Right ventricle myocardium superior (tissue), 1 donor: ENCODE measurements at regions not wholly inside any gene's neighbourhood (a gene's known extent, or its start where the extent isn't known, plus 50 kb on each side); places are given as distances from the start of the nearest gene placed in this dataset.

Experiments used
- ATAC-seq: fragments of 200-7000 bp; cut with Tn5 transposase; one replicate; pipeline ENCODE4 v1.9.1; 2020; ENCODE audit warnings: mild to moderate bottlenecking; ENCODE audit not compliant: poor library complexity
- DNase-seq: peaks from one replicate; pipeline ENCODE4 v3.0.0-alpha.2; 2020
- intact Hi-C: fragments of 100-400 bp; cut with DNase I; formaldehyde crosslinking; loops from one replicate; pipeline ENCODE4 v1.11.2; 2022
- donor health status: DM: no; HTN: yes; CAD: no; lungs with severe emphysema.

DNA sequence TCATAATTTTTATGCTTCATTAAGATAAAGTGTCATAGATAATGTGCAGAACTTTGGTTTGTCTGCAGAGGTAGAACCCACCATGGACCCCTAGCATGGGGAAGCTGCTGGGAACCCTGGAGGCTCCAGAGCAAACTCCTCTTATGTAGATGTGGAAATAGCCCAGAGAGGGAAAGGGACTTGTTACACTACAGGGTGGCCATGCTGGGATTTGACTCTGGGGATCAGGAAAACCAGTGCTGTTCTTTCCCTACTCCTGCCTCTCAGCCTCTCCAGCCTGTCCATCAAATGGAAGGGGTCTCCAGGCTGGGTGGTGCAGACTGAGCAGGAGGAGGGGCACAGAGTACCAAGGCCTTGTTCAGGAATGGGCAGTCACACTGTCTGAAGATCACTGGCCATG lies 54.2 kb downstream of the MSX1 start:
- no peak for DNase-seq
- intact Hi-C loops: no loop called here

GRCh38 chr4:4914059-4914820 lies 54.8 kb downstream of the MSX1 start:
- intact Hi-C loops: no loop called here
- peak; percentile 62 for ATAC-seq
- DNase-seq: no peak

More for the DNA sequence above, 54.2 kb downstream of the MSX1 start:
- ATAC-seq: peak; percentile 32

GRCh38 chr4:4914965-4915845 lies 55.7 kb downstream of the MSX1 start:
- ATAC-seq: no peak
- DNase-seq: no peak
- intact Hi-C loops: no loop called here

GRCh38 chr4:4918067-4918466 lies 58.6 kb downstream of the MSX1 start:
- no peak for DNase-seq
- intact Hi-C loops: no loop called here
- no peak for ATAC-seq

- DNase-seq (peak; percentile 61), ATAC-seq (no peak)
- intact Hi-C loops: no loop called here
Observed at GRCh38 chr4:4919927-4920326, 60.5 kb downstream of the MSX1 start.

DNA sequence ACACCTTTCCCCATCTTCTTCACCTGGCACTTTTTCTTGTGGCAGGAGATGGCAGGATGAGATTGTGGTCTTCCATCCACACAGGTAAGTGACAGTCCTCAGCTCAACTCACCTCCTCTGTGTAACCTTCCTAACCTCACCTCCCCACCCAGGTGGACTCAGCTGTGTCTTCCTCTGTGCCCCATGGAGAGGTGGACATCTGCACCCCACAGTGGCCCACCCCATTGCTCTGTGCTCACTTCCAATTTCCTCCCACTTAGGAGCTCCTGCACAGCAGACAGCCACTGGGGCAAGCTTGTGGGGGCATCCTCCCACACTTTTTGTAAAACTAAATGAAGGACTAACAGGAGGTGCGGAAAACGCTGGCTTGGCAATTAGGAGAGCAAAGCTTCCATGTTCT lies 61.6 kb downstream of the MSX1 start:
- DNase-seq (no peak), ATAC-seq (no peak)
- intact Hi-C loops: no loop called here

DNA sequence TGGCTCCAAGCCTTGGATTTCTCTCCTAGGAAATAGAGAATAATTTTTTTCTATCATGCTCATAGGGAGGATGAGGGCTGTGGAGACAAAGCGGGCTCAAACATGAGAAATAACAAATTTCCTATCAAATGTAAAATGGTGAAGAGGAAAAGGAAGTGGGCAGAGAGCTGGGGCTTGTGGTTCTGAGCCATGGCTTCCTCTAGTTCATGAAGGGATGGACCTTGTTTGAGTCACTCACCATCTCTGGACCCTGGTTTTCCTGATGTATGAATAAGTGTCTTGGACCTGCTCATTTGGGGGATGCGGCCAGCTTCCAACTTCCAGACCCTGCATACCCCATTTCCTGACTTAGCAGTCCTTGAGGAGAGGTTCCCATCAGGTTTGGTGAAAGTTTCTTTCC lies 63.0 kb downstream of the MSX1 start:
- ATAC-seq (no peak), DNase-seq (no peak)
- intact Hi-C loops: no loop called here

GRCh38 chr4:4923201-4923600 lies 63.7 kb downstream of the MSX1 start:
- ATAC-seq (no peak), DNase-seq (no peak)
- intact Hi-C loops: no loop called here

DNA sequence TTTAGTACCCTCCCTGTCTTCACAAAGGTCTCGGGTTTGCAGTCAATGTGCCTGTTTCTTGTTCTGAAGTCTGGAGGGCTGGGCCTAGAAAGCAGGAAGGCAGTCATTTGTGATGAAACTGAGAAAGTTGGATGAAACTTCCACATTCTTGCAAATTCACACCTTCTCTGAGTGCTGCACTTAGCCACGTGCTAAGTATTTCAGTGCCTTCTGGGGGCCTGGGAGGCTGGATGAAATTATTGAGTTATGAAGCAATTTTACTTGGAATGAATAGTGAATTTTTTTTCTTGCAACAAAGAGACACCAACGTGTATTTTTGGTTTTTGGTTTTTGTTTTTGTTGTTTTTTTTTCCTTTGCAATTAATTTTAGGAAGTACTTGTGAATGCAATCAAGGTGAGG lies 71.2 kb downstream of the MSX1 start:
- DNase-seq: no peak
- no peak for ATAC-seq
- intact Hi-C loops: no loop called here

- ATAC-seq (no peak), DNase-seq (no peak)
- intact Hi-C loops: no loop called here
Observed at GRCh38 chr4:4935974-4936373, 76.5 kb downstream of the MSX1 start.

DNA sequence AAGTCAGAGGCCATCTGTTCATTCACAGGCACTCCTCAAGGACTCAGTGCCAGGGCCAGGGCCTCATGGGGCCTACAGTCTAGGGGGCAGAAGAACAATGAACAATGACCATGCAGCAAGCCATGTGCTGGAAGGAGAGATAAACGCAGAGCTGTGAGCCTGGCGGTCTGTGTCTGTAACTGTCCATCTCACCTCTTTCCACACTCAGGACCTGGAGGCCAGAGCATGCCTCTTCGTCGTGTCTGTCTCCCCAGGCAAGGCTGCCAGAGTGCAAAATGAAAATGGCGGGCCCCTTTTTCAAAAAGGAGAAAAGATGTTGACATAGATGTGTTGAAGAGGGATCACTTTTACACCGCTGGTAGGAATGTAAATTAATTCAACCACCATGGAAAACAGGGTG lies 78.5 kb downstream of the MSX1 start:
- no peak for DNase-seq
- no peak for ATAC-seq
- intact Hi-C loops: no loop called here

DNA sequence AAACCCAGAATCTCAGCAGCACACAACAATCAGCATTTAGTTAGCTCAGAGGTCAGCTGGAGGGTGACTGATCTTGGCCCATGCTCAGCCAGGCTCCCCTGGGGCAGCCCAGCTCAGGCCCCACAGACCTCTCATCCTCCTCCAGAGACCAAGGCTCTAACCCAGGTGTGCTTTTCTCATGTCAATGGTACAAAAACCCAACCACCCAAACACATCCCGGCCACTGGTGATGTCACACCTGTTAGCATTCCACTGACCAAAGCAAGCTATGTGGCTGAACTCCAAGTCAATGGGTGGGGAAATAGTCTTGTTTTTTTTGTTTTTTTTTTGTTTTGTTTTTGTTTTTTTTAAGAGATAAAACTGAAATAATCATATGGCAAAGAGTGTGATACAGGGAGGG lies 77.5 kb downstream of the CYTL1 start:
- intact Hi-C loops: no loop called here
- DNase-seq: no peak
- no peak for ATAC-seq

GRCh38 chr4:4942658-4943057 lies 76.6 kb downstream of the CYTL1 start:
- ATAC-seq (no peak), DNase-seq (no peak)
- intact Hi-C loops: no loop called here

- no peak for ATAC-seq
- intact Hi-C loops: no loop called here
- no peak for DNase-seq
Observed at GRCh38 chr4:4945021-4945420, 74.2 kb downstream of the CYTL1 start.

DNA sequence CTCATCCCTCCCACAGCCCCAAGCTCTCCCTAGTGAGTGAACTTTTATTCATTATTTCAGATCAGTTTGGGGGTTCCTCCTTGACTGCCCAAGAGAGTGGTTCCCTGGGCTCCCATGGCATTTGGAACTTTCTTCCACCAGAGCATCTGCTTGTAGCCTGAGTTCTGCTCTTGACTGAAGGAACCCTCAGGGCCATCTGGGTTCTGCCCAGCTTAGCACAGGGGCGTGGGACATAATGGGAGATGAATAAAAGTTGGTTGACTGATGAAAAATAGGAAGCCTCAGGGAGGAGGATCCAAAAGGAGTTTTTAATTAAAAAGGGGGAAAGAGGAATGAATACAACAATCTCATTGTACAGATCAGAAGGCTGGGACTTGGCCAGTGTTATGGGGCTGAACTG lies 73.4 kb downstream of the CYTL1 start:
- ATAC-seq: no peak
- intact Hi-C loops: no loop called here

DNA sequence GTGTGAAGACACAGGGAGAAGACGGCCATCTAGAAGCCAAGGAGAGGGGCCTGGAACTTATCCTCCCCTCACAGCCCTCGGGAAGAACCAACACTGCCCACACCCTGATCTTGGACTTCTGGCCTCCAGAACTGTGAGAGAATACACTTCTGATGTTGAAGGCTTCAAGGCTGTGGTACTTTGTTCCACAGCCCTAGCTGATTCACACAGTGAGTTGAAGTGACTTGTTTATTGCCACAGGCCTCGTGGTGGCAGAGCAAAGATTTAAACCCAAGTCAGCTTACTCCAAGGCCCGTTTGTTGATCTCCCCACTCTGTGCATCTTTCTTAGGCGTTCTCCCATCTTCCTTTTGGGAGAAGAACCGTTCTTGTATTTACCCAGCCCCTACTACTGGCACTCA lies 72.8 kb downstream of the CYTL1 start:
- intact Hi-C loops: no loop called here
- no peak for ATAC-seq
- no peak for DNase-seq

More for the DNA sequence above, 73.4 kb downstream of the CYTL1 start:
- no peak for DNase-seq

DNA sequence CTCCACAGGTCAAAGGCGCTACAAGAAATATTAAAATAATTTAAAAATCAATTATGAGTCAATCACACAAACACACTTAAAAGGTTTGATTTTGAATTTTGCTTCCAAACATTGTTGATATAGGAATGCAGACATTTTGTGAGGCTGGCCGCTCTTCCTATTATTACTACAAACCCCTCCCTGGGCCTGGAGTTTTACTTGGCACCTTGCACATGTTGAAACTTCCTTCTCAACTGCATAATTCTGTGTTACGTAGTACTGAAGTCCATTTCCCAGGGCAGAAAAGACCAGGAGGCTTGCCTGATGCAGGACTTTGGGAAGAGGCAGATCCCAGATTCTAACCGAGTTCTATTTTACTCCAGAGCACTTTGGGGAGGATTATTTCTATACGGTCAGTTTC lies 71.5 kb downstream of the CYTL1 start:
- DNase-seq (no peak), ATAC-seq (no peak)
- intact Hi-C loops: no loop called here

DNA sequence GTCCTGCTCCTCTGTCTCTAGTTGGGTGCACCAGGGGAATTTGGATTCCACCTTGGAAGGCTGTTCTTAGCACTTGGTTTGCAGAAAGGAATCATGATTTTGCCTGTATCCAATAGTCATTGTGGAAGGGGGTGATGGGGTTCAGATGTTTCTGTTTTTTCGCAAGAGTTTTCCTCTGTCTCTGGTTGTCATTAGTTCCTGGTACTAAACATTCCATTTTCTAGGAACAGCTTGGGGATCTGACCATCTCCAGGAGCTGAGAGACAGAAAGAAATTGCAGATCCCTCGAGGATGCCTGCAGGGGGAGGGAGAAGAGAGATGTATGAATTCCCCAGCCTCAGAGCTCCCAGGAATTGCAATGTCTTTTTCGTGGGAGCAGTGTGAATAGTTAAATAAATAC lies 70.9 kb downstream of the CYTL1 start:
- ATAC-seq (no peak), DNase-seq (no peak)
- intact Hi-C loops: no loop called here

DNA sequence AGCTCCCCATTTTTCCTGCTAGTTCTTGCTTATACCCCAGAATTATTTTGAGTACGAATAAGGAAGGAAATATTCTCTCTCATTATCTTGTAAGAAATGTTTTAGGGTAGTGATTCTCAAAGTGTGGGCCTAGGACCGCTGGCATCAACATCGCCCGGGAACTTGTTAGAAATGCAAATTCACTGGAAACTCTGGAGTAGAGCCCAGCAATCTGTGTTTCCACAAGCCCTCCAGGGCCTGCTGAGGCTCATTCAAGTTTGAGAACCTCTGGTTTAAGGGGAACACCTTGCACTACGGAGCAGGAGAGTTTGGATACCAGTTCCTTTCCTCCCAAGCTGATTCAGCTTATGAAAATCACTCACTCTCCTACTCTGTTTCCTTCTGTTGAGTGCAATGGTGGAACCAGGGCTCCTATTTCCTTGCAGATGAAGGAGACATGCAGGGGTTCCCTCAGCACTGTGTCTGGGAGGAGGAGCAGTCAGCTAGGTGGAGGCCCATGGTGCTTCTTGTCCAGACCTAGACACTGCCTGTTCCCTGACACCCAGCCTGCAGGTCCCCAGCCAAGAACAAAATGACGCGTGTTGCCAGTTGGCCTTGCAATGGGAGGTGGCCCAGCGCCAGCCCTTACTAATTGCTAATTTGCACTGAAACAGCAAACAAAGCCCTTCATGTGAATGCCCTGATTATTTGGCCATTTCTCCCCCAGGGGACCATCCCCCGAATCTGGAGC lies 68.5 kb downstream of the CYTL1 start:
- intact Hi-C loops: no loop called here
- DNase-seq (peak; percentile 46), ATAC-seq (no peak)

DNA sequence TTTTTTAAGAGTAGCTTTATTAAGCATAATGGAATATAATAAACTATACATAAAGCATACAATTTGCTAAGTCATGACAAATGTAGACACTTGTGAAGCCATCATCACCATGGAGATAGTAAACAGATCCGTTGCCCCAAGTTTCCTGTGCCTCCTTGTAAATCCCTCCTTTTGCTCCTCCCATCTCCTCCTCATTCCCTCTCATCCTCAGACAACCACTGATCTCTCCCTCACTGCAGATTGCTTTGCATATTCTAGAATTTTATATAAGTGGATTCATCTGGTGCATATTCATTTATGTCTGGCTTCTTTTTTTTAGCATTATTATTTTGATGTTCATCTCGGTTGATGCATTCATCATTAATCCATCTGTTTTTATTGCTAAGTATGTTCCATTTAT lies 67.0 kb downstream of the CYTL1 start:
- no peak for DNase-seq
- ATAC-seq: no peak
- intact Hi-C loops: no loop called here
